ENCODE measurements at regions not wholly inside any gene's neighbourhood (a gene's known extent, or its start where the extent isn't known, plus 50 kb on each side); places are given as distances from the start of the nearest gene placed in this dataset.

DNA sequence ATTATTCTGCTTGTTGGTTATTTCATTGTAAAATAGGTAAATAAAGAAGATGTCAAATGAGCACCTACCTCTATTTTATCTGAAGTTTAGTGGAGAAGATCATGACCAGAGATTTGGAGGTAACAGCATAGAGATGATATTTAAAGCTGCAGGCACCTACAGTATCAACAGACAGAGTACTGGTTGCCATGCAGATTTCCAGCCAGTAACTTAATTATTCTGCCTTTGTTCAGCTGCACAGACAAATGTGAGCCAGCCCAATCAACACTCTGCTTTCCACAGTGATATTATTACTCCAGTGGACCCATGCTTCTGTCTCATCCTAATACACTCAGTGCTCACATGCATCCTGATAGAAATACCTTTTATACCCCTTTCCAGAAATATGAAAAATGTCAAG, 348.5 kb upstream of the RGS6 start:
- no peak for DNase-seq

DNA sequence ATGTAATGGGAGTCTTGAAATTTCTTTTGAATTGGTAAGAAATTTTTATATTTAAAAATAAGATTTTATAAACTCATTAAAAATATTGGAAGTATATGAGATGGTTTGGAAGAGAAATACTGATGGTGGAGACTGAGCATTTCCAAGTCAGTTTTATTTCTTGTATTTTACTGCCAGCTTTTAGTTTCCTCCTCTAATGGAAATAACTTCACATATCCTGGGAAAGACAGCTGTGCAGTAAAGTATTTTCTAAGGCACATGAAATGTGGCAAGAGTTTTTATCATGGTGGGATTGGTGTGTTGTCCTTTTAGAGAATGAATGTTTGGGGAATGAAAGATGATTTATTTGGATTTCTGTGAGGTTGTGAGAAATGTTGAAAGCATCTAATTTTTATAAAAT, 346.9 kb upstream of the RGS6 start:
- no peak for DNase-seq

DNA sequence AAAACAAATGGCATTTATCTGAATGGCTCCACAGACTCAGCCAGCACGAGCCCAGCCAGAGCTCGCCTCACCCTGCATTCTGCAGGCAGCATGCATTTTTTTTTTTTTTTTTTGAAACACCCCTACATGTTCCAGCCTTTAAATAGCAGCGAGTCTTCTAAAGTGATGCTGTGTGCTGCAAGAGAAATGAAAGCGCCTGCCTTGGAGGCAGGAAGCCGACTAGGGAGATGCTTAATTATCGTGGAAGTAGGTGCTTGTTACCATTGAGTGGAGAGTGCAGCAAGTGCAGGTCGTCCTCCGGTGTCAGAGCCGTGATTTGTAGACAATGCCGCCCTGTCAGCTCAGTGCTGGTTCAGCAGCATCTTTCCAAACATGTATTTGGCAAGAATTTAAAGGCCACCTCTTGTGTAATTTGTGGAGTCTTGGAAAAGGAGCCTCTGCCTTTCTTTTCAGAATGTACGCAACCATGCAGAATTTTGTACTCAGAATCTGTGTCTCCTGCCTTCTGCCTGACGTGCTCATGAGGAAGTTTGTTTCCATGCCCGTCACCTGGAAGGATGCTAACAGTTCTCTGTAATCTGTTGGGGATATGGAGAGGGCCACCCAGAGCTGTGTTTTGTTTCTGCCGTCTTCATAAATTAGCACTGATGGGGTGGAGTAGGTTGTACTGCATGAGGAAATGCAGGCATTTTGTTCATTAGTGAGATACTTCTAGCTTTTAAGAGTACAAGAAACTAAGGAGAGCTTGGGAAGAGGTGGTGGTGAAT, 345.9 kb upstream of the RGS6 start:
- no peak for DNase-seq

DNA sequence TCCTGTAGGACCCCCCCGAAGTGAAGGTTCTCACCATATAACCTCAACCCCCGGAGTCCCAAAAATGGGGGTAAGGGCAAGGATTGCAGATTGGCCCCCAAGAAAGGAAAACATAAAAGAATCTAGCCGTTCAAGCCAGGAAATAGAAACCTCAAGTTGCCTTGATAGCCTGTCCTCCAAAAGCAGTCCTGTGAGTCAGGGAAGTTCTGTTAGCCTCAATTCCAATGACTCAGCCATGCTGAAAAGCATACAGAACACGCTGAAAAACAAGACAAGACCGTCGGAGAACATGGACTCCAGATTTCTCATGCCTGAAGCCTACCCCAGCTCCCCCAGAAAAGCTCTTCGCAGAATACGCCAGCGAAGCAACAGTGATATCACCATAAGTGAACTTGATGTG, 344.2 kb upstream of the RGS6 start:
- no peak for DNase-seq

DNA sequence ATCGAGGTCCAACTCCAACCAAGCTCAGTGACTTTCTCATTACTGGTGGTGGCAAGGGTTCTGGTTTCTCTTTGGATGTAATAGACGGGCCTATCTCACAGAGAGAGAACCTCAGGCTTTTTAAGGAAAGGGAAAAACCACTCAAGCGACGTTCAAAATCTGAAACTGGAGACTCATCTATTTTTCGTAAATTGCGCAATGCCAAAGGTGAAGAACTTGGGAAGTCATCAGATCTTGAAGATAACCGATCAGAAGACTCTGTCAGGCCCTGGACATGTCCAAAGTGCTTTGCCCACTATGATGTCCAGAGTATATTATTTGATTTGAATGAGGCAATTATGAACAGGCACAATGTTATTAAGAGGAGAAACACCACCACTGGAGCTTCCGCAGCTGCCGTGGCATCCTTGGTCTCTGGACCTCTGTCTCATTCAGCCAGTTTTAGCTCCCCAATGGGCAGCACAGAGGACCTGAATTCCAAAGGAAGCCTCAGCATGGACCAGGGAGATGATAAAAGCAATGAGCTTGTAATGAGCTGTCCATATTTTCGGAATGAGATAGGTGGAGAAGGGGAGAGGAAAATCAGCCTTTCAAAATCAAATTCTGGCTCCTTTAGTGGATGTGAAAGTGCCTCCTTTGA, 343.5 kb upstream of the RGS6 start:
- DNase-seq = no peak

DNA sequence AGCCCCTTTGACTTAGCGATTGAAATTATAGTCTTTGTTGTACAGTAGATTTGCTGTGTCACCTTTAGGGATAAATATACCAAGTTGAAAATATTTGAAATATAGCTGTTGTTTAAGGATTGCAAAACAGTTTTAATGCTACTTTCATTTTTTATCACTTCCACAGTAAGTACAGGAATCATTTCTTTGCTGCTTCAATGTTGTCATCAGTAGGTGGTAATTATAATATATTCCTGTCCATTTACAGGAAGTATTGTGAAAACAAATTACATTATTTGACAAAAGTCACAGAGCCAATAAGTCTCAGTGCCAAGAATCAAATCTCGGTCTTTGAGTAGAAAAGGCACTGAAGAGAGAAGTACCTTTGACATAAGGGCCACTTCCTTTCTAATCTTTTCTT, 342.6 kb upstream of the RGS6 start:
- no peak for DNase-seq

DNA sequence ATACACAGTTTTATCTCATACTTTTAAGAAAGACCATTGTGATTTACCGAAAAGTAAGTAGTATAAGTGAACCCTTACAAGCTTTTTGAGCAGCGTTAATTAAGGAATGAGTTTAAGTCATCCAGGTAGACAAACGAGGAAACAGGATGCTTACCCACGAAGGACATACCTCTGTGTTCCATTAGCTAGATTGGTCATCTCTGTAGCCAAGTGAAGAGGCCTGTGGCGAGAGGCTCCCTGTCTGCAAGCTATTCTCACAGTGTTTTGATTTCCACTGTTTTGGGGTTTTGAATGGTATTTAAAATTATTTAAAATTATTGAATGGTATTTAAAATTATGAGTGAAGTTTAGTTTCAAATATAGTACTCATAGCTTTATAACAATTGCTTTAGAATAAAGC, 342.1 kb upstream of the RGS6 start:
- no peak for DNase-seq

DNA sequence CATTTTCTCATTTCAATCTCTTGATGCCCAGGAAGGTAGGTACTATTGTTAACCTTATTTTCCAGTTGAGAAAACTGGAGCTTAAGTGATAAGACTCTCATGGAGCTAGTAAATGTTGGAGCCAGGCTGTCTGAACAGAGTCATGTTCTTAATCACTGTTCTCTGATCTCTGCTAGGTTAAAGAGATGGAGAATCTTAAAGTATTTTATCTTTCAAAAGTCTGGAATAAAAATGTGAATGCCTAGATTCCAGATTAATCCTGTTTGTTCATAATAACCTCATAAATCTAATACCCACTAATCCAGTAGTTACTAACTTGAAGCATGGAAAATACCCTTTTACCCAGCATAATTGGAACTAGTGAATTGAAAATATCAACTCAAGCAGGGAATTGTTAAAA, 341.0 kb upstream of the RGS6 start:
- DNase-seq = no peak

DNA sequence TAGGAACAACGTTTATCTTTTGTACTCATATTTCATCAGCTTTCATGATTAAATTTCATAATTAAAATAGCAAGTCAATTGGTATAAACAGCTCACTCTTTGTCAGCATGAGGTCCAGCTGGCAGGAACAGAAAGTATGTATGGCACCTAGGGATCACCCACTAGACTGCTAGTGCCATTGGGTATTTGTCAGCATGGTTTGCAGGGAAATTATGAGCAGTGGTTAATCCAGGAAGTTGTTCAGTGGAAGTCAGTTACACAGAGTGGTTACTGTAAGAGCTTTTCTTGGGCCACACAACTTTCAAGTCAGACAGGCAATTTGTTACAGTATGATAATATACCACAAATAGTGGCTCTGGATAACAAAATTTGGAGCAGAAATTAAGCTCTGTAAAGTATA, 340.3 kb upstream of the RGS6 start:
- DNase-seq = peak; percentile 3

DNA sequence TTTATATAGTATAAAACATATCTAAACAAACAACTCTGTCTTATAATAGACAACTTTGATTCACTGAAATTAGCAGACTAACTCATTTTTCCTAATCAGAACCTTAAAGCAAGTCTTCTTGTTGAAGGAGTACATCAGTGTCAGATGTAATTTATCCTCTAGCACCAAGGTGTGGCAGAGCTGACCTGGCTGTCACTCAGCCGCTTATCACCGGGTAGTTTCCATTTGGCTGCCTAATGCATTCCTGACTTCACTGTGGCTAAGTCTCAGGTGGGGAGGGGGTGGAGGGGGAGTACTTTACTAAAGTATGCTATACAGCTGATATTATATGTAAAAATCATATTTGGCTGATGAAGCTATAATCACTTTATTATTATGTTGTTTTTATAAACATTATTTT, 339.9 kb upstream of the RGS6 start:
- DNase-seq = no peak

DNA sequence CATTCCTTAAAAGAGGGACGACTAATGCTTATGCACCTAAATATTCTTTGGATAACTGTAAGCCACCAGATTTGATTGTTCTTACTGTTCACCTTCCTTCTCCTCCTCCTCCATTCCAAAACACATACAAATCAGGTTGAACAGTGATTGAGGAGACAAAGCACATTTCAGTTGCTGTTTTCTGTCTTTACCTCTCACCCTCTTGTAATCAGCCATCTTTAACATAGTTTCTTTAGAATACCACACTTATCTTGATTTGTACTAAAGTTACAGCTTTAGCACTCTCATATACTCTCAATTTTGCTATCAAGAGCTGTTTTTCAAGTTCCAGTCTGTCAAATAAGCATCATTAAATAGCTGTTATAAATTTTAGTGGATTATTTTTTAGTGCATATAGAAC, 338.3 kb upstream of the RGS6 start:
- DNase-seq = no peak

DNA sequence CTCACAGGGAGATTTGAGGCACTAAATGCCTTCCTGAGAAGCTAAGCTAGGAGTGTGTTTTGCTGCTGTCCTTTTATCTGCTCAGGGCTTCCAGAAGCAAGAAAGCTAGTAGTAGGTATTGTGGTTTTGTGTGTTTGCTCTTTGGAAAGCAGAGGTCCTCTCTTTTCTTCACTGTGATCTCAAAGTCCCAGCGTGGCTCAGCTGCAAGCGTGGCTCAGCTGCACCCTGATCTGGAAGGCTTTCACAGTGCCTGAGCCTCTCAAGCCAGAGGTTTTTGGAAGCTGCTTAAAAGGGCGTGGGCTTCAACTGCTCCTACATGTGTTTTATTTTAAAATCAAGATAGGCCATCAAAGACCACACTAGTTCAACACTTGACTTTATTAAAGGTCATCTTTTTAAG, 337.4 kb upstream of the RGS6 start:
- peak; percentile 20 for DNase-seq

DNA sequence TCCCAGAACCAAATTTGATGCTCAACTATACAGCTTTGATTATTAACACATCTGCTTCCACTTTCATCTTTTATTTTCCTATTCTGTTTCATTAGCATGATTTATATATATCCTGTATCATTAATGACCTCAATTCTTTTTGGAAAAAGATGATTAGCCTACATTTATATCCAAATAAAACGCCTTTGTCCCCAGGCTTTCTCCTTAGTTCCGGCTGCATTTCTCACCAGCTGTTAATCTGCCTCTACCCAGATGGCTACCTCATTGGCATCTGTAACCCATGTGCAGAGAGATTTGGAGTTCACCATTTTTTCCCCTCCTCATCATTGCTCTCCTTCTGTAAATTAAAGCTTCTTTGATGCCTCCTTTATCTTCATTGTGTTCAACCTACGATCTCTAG, 336.8 kb upstream of the RGS6 start:
- DNase-seq = no peak

DNA sequence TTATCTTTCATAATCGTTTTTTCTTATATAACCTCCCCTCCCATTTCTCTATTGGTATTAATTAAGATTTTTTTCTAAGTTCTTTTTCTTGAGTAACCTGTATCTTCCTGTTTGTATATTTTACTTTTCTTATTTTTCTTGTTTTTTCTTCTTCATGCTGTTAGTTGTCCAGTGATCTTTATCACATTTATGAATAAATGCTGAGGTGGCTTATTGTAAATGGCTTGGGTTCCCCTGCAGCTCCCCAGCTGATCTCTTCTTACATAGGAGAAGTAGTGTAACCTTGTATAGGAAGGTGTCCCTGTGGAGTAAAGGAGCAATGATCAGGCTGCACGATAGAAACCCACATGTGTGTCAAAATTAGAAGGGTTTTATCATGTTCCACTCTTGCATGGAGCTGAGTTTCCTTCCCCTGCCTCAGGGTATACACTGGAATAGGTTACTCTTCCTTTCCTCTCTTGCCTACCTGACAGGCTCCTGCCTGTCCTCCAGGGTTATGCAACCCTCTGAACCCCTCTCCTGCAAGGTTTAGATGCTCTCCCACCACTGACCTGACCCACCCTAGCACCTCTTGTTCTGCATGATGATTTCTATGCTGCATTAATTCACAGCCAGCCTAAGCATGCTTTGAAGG, 334.8 kb upstream of the RGS6 start:
- no peak for DNase-seq

DNA sequence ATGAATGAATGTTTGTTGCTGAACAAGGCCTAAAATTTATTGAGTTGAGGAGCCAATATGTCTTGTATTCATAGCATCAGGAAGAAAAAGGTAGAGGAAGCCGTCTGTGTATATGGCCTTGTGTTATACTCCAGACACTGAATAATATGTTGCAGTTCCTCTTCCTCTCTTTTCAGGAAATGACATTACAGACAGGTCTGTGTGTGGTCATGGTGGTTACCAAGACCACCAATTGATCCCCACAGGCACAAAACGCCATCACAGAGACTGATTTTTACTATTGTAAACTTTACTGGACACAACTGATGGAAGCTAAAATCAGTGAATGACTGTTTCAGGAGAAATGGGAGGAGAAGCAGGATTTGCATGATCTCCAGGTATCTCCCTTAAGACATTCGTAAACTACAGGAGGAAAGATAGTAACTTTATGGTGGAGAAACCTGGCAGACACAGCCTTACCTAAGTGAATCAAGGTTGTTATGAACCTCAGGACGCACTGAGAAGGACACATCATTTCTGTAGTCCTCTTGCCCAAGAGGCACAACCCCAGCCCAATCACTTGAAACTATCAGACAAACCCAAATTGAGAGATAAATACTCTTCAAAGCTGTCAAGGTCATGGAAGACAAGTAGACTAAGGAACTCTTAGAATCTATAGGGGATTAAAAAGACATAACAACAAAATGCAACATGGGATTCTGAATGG, 334.1 kb upstream of the RGS6 start:
- DNase-seq = no peak

DNA sequence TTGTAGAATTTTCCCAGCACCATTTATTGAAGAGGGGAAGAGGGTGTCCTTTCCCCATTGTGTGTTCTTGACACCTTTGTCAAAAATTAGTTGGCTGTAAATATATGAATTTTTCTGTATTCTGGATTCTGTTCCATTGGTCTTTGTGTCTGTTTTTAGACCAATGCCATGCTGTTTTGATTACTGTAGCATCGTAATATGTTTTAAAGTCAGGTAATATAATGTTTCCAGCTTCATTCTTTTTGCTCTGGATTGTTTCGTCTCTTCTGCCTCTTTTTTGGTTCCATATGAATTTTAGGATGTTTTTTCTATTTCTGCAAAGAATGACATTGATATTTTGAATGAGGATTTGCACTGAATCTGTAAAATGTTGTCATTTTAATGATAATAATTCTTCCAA, 331.9 kb upstream of the RGS6 start:
- no peak for DNase-seq

DNA sequence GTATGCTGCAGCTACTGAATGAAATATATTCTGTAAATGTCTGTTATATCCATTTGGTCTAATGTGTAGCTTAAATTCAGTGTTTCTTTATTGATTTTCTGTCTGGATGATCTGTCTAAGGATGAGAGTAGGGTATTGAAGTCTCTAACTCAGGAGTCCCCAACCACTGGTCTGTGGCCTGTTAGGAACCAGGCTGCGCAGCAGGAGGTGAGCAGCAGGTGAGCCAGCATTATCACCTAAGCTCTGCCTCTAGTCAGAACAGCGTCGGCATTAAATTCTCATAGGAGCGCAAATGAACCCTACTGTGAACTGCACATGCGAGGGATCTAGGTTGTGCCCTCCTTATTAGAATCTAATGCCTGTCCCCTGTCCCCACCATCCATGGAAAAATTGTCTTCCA, 329.7 kb upstream of the RGS6 start:
- DNase-seq = no peak

DNA sequence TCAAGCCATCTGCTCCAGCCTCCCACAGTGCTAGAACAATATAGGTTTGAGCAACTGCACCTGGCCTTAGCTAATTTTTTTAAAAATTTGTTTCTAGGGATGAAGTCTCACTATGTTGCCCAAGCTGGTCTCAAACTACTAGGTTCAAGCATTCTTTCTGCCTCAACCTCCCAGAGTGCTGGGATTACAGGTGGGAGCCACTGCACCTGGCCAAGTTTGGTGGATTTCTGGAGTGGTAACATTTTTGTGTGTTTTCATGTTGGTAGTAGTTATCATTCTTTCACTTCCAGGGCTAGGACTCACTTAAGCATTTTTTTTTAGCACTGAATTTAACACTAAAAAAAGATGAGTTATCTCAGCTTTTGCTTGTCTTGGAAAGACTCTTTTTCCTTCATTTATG, 328.0 kb upstream of the RGS6 start:
- DNase-seq = no peak

DNA sequence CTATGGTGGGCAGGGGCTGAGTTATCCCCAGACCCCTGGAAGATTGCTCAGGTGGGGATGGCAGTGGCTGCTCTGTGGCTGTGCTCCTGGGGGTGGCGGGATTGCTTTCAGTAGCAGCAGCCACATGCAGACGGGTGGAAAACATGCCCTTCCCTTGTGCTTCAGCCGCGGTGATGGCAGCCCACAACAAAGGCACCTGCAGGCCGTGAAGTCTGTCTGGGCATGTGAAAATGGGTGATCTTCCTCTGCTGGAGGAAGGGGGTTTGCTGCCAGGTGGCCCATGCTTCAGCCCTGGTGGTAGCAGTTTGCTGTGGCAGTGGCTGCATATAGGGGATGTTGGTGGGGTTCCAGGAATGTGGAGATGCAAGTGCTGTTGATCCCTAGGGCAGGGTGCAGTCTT, 326.2 kb upstream of the RGS6 start:
- DNase-seq = peak; percentile 15

DNA sequence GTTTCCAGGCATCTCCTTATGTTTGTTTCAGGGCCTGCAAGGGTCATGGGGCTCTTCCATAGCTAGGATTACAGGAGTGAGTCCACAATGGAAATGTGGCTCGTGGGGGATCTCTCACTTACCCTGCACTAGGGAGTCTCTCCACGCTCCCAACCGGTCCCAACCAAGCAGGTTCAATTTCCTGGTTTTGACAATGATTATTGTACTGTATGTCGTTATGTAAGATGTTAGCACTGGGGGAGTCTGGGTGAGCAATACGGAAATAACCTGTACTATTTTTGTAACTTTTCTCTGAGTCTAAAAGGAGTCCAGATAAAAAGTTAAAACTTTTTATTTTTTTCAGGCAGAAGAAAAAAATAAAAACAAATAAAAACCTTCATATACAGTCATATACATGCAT, 325.7 kb upstream of the RGS6 start:
- DNase-seq = no peak

DNA sequence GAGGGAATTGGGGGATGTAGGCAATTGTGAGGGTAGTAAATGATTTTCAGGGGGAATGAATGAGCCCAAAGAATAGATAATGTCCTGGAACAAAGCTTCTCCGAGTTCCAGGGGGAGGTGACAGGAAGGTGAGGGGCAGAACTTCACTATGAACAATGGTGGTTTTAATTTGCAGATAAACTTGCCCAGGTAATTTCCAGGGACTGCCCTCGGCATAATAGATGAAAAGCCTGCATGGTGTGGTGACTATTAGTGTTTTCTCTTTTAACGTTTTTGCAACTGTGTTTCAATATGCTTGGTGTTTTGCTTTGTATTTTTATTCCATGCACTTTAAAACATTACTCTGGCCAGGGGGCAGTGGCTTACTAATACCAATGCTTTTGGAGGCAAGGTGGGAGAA, 325.2 kb upstream of the RGS6 start:
- no peak for DNase-seq

DNA sequence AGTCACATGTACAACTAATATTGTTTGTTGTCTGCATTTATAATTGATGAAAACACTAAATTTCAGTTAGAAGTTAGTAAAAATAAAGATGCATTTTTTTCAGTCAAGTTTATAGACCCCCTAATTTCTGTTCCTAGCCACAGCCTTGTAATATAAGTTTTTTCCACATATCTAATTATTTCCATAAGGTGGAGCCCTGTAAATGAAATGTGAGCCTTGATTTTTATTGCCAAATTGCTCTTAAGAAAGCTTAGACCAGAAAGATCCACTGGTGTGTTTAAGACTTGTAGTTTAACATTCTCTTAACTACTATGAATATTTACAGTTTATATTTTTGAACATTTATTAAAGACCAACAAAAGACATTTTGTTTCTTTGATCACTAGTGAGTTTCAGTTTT, 322.1 kb upstream of the RGS6 start:
- no peak for DNase-seq

DNA sequence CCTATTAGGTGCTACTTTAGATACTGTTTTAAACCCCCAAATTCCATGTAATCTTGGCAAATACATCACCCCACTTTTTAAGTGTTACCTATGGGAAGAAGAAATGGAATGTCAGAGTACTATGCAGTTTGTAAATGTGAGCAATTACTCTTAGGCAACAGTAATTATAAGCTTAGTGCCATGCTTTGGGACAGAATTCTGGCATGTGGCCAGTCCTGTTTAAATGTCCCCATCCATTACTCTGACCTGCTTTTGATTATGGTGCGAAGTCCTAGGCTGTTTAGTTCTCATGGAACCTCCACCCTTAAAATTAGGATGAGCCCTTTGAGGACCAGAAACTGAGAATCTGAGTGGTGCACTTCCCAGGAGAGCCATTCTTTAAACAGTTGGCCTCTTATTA, 321.4 kb upstream of the RGS6 start:
- no peak for DNase-seq

DNA sequence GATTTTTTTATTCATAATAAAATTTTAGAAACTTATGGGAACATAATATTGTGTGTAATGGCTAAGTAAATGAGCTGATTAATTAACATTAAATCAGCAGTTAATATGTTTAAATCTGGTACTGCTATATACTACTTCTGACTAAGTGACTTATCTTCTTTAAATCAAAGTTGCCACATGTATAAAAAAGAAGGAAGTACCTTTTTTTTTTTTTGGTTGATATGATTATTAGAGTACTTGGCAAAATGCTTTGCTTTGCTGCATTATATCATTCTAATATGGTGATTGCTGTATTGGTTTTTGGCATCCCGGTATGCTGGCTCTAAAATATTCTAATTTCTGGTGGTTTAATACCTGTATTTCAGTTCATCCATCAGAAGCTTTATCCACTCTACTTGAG, 319.1 kb upstream of the RGS6 start:
- DNase-seq = no peak

All from CD4-positive, alpha-beta T cell treated with Interleukin-6 for 4 hours (primary cell).